ENCODE measurements at regions not wholly inside any gene's neighbourhood (a gene's known extent, or its start where the extent isn't known, plus 50 kb on each side); places are given as distances from the start of the nearest gene placed in this dataset.

DNA sequence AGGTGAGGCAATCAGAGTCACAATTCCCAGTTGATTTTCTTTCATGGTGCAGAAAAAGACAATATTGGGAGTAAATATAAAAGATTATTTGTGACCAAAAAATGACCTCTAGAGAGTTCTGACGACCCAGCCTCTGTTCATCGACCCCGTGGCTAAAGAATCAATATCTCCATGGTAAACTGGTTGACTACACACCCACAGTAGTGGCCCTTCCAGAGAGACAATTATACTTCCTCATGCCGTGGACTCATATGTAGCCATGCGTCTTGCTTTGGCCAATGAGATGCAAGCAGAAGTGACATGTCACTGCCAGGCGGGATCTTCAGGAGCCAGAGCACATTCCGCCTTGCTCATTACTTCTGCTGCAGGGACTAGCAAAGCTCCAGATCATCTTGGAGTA is 163.3 kb upstream of the RAD23B start:
- no peak for DNase-seq

DNA sequence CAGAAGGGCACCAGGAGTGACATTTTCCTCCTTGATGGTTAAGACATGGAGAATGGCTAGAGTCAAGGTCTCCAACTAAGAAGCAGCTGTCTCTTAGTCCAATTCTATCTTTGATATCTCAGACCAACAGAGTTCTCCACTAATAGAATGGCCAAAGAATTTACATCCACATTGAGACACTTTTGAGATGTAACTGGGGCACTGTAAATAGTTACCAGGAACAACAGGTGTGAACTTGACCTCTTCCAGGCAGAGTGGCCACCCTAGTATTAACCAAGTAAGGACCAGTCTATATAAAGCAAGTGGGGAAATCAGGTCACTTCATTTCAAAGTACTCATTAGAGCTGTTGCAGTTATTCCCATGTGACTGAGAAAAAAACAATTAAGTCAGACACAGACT is 159.7 kb upstream of the RAD23B start:
- DNase-seq: no peak

DNA sequence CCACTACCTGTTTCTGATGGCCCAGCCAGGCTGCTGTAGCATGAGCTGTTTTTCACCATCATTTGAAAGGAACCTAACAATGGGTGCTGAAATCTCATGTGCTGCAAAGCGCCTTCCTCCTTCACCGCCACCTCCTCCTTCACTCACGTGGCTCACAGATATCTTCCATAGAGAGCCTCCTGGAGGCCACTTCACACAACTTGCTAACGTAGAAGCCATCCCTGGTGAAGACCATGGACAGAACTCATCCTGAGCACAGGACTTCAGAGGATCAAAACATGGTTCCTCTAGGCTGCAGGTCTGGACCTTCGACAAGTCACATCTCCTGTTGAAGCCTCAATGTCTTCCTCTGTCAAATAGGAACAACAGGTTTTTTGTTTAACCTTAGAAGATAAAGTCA is 155.5 kb upstream of the RAD23B start:
- DNase-seq: no peak

DNA sequence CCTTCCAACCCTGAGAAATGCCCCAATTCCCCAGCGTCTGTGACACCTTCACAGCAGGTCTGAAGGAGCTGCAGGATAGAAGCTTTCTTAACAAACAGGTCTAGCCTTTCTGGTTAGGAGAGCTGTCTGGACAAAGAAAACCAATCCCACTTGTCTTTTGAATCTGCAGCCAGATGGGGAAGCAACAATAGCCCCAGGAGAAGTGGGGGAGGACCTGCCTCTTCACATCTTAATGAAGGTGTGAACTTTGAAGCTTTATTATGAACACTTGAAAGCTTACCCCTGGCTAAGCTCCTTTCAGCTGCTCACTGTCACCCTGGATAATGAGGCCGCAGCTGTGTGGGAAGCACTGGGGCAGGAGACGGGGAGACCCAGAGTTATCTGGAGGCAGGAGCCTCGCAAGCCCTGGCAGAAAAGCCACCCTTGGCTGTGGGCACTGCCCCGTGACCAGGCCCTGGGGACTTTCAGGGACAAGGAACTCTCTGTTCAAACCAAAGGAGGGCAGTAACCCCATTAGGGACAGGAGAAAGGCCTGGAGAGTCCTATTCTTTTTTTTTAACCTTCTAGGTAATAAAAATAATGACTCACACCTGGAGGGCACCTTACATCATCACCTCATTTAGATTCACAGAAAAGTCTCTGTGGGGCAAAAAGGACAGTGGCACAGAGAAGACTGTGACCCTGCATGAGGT is 151.8 kb upstream of the RAD23B start:
- no peak for DNase-seq

DNA sequence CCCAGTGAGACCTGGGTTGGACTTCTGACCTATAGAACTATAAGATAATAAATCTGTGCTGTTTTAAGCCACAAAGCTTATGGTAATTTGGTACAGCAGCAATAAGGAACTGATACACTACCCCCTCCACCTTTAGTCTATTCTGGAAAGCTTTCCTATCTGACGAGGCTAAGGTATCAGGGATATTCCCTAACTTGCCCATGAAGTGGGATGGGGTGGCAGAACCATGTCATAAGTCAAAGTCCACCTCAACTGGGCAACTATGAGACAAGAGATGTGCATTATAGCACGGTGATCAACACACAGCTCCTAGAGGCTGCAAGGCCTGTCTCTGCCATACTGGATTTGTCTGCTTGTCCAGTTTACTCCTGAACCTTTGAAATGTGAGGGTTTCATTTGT is 146.8 kb upstream of the RAD23B start:
- no peak for DNase-seq

DNA sequence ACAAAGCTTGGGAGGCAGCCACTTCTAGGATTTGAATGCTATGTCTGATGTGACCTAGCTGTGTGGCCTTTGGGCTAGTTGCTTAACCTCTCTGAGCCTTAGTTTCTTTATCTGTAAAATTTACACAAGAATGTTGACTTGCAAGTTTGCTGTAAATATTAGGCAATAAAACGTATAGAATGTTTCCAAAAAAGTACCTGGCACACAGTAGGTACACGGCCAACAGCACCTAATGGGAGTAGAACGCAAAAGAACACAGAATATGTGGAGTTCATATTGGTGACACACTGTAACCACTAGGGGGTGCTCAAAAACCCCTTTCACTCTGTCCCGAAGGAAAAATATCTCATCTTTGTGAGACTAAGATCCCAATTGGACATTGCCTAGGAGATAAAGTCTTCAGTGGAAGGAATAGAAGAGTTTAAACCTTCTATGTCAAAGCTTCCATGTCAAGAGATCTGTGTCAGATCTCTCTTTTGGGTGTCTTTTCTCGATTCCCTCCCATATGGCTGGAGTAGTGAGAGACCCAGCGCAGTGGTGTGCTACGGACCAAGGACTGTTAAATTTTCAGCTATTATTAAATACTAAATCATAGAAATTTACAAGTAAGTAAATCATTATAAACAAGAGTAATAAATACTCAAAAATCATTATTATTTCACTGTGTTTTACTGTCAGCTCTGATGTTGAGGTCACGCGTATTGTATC is 145.4 kb upstream of the RAD23B start:
- DNase-seq: no peak

DNA sequence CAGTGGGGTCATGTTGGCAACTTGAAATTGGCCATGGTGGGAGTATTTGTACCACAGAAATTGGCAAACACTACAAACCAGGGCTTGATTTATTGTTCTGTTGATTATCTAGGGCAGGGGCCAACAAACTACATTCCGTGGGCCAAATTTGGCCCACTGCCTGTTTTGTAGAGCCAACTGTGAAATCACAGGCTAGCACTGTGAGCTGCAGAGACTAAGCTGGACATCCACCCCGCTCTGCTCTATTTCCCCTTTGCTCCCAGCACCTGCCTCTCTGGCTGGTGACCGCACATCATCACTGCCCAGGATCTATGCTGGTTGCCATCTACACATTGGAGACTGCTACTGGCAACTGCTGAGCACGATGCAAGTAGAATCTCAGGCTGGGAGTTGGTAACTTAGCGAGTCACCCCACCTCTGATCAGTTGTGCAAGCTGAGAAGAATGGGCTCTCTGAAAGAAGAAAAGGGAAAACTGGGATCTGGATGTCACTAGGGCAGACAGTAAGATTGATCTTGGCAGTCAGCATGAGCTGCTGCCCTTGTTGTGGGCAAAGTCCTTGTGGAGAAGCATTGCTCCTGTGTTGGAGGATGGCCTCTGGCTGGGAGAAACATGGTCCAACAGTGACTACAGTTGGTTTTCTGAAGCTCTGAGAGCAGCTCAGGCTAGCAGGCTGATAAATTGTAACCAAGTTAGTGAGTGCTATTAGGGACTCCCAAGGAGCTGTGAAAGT is 144.7 kb upstream of the RAD23B start:
- no peak for DNase-seq

DNA sequence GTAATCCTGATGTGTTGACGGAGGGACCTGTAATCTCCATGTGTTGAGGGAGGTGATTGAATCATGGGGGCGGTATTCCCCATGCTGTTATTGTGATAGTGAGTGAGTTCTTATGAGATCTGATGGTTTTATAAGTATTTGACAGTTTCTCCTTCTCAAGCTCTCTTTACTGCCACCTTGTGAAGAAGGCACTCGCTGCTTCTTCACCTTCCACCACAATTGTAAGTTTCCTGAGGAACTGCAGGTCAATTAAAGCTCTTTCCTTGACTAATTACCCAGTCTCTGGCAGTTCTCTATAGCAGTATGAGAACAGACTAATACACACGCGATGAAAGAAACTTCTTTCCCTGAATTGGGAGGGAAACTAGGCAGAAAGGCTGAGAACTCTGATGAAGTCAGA is 141.1 kb upstream of the RAD23B start:
- no peak for DNase-seq

DNA sequence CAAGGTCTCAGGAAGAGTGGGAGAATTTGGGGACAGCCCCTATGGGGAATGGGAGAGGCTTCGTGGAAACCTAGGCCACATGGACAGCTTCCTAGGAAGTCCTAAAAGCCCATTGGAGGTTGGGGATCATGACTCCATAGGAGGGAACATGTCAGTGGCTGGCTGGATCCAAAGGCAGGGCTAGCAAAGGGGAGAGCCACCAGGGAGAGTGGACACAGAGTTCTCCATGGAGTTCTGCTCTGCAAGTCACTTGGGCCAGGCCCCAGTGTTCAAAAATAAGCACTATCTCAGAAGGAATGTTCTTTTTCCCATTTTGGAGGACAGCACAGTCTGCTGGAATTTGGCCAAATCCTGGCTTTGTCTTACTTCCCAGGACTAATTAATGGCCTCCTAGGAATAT is 140.6 kb upstream of the RAD23B start:
- DNase-seq: no peak

DNA sequence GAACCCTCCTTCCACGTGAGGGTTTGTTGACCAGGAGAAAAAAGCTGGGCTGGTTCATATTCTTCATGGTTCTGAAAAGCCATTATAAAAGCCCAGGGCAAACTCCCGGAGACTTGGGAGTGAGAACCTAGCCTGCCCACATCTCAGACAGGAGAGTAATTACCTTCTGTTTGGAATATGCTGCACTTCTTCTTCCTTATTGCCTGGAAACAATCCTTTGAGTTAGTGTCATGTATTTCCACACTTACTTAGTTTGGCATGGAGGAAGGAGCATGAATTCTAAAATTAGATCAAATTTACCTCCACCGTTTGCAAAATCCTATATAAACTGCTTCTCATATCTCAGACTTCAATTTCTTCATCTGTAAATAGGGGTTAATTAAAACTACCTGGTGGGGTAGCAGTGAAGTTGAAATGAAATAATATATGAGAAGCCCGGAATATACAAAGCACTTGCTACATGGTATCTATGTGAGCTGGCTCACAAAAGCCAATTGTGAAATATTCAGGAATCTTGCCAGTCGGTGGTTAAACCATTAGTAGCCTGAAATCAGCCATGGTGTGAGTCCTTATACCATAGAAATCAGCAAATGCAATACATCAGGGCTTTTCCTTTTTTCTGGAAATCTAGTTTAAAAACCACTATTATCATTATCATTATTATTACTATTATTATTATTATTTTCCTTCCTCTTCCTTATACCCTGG is 140.0 kb upstream of the RAD23B start:
- DNase-seq: no peak

DNA sequence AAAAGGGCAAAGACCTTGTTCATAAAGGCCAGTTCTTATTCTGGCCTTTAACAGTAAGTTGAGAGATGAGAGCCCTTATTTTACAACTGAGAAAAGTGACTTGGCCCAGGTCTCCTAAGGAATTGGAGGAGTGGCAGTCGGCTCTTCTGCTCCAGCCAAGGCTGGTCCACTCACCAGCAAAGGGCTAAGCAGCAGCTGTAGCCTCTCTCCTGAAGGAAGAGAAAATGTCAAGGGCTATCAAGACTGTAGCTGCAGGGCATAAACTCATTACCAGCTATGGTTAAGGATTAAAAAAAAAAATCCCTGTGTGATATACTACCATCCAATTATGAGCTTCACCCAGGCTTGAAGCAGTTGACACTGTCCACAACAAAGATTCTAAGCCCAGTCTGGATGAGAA is 138.6 kb upstream of the RAD23B start:
- DNase-seq: no peak

DNA sequence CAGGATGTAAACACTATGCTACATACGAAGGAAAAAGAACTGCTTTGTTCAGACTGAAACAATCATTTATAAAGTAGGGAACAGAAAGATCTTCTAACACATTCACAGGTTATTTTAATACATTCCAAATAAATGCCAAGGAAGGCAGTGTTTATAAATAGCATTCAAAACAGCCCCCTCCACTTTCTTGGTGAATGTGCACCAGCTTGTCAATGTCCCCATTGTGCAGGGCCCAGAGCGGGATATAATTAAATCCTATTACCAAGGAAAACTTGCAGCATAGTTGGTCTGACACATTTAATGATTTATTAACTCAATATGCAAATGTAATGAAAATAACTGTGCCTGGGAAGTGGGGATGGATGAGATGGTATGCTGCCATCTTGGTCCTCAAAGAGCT is 135.9 kb upstream of the RAD23B start:
- no peak for DNase-seq

DNA sequence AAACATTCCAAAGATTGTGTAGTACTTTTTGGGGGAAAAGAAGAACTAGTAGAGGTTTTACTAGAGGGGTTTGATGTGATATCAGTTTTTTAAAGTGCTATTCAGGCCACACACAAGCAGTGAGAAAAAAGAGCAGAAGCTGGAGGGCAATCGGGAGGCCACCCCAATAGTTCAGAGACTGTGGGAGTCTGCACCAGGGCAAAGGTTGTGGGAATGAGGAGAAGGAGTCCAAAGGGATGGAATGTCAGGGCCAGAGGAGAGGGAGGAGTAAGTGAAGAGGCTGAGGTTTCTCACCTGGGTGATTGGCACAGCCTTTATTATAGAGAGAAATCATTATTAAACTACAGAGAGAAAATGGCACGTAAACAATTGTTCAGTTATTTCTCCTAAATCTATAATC is 134.9 kb upstream of the RAD23B start:
- DNase-seq: no peak

DNA sequence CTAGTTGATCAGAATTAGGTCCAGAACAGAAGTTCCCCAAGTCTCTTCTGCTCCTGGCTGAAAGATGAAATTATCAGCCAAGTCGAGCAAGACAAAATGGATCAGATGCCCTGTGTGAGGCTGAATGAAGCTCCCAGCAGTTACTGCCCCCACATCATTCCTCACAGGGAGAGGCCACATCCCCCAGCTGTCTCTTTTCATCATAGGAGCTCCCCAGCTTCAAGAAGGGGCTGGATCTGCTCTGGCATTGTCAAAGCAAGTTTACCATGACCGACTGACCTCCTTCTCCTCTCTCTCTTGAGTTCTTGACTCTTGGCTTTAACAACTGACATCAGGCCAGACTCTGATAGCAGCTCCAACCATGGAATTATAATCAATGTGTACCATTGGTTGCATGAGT is 133.3 kb upstream of the RAD23B start:
- DNase-seq: no peak

DNA sequence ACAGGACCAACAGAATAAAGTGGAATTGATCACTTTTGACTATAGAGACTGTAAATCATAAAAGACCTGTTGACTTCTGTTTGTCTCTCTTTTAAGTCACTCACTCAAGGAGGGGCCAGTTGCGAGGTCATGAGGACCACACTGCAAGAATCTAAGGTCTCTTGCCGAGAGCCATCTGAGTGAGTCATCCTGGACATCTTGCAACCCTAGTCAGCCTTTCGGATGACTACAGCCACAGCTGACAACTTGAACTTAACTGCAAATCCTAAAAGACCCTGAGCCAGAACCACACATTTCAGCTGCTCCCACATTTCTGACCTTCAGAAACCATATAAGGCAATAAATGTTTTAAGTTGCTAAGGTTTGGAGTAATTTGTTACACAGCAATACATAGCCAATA is 129.7 kb upstream of the RAD23B start:
- DNase-seq: no peak

DNA sequence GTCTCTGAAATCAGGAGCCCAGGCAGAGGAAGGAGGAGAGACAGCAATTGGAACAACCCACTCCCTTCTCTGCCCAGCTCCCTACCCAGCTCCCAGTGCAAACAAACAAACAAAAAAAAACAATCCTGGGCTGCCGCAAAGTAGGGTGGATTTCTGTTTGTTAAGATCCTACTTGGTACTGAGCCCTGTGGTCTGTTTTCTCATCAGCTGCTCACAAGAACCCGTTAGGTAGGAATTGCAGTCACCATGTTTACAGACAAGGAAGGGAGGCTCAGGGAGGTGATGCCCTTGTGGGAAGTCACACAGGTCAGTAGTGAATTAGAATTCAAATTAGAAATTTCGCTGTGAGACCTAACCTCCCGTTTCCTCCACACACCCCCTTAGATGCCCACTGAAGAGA is 128.8 kb upstream of the RAD23B start:
- no peak for DNase-seq

DNA sequence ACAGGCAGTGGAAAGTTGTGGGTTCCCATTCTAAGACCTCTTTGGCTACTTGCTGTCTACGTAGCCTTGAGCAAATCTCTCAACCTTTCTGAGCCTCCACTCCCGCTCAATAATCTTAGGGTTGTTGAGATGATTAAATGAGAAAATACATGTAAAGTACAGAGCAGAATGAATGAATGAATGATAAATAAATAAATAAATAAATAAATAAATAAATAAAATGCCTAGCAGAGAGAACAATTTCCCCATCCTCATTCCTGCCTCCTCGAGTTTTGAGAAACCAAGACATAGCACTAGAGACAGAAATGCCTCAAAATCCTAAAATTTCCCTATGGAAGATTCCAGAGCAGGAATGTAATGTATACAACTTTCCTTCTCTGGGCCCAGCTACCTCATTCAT is 128.3 kb upstream of the RAD23B start:
- DNase-seq: no peak

DNA sequence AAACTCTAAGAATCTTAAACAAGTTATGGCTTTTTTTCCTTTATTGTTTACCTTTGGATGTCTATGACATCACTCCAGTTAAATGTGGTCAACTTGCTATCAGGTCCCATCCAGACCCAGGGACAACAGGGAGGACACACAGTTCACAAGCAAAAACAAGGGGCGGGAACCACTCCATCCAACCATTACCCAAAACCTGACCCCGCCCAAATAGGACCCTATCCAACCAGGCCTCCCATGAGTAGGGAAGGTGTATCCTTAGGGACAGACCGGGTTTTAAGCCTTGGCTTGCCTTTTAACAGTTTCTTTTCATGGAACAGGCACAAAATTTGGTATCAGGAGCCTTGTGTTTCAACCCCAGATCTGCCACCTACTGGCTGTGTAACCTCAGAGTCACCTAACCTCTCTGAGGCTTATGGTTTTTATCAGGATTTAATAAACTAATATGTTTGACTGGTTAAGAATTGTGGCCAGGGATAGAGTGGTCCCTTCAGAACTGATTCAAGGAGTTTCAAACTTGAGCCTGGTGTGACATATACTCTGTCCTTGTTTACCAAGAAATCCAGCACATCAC is 127.7 kb upstream of the RAD23B start:
- DNase-seq: no peak

DNA sequence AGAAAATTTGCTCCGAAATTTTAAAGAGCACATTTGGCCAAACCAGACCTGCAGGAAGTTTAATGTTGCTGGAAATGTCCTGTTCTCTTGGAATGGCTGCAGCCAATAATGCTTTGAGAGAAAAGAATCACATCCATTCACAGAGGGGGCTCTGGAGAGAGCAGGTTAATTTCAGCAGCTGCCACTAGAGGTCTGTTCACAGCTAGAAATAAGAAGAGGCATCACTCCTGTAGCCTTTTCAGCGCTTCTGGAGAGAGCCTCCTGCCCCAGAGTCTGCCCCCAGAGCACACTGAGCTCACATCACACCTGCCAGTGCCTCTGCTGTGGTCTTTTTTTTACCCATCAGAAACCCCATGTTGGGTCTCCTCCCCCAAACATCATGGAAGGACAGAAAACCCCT is 124.8 kb upstream of the RAD23B start:
- DNase-seq: no peak

DNA sequence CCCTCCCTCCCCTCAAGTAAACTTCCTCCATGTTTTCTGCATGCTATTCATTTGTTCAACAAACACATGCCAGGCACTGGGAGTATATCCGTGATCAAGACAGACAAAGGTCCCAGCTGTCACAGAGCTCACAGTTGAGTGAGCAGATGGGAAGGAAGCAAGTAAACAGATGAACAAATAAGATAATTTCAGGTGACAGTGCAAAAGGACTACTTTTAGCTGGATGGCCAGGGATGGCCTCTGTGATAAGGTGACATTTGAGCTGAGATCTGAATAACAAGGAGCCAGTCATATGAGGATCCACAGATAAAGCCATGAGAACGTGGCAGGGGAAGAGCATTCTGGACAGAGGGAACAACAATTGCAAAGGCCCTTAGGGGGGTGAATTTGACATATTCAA is 121.7 kb upstream of the RAD23B start:
- DNase-seq: no peak

DNA sequence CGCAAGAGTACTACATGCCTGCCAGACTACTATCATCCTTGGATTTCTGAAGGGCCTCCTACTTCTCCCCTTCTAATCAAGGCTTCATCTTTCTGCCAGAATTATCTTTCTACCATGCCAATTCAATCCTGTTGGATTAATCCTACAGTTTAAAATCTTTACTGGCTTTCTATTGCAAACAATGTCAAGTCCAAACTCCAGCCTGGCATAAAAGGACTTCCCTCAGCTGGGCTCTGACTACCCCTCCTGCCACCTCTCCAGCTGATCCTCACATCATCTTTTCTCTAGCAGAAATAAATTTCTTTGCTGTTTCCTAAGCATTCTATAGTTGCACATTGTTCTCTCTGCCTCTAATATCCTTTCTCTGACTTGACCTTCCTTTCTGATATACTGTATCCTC is 119.7 kb upstream of the RAD23B start:
- DNase-seq: no peak

DNA sequence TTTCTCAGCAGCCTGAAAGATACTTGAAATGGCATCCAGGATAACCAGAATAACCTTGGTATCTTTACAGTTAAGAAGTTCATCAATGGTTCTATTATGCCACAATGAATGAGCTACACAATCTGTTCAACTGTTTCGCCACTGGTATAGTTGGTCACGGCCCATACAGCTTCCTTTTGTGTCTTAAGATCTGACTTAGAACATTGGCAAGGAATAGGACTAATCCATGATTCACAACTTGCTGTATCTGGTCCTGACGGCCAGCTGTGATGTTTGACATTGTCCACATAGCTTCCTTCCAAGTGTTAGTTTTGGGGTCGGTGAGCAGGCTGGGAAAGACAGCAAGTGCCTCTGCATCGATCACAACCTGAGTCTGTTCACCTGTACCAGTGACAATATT is 113.3 kb upstream of the RAD23B start:
- no peak for DNase-seq

DNA sequence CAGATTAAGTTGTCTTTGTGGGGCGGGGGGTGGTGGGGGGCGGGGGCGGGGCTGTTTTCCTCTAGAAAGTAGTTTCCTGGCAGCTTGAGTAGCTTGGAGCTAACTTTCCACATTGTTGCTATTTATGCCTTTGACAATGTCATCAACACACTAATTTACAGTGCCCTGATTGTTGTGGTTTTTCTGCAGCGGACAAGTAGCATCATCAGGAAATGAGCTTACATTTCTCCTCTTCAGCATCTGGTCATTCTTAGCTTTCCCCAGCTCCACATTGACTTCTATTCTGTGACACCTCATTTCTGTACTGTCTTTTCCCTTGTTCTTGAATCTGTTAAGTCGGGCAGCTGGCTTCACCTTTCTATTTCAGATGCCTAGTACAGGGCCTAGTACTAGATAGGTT is 112.3 kb upstream of the RAD23B start:
- no peak for DNase-seq

Data from activated effector memory CD4-positive, alpha-beta T cell treated with anti-CD3 and anti-CD28 coated beads, Interleukin-2, amount 50 U/mL, for 16 hours (primary cell).